Uterus (tissue), 3 donors: ENCODE measurements at regions not wholly inside any gene's neighbourhood (a gene's known extent, or its start where the extent isn't known, plus 50 kb on each side); places are given as distances from the start of the nearest gene placed in this dataset.

Experiments
- DNase-seq, 2 donors: peaks; one replicate each; pipeline ENCODE4 v3.0.0-alpha.2; 2019 to 2020
- H3K27ac ChIP-seq, 2 donors: fragments of 200-600 bp; sonication (generic); 1 replicate in 1 of 2; 2 replicates in 1 of 2; pipeline ENCODE4 v1.5.1; 2016 to 2018
- H3K27me3 ChIP-seq, 2 donors: fragments of 200-600 bp; sonication (generic); one replicate each; pipeline ENCODE4 v1.5.1; 2018 to 2019; ENCODE audit warnings: control low read depth in 1 of 2
- H3K36me3 ChIP-seq, 2 donors: fragments of 200-600 bp; sonication (generic); one replicate each; pipeline ENCODE4 v1.5.1; 2019; ENCODE audit warnings: control low read depth in 1 of 2
- H3K4me1 ChIP-seq, 2 donors: fragments of 200-600 bp; sonication (generic); one replicate each; pipeline ENCODE4 v1.5.1; 2018 to 2019; ENCODE audit warnings: control low read depth in 1 of 2
- H3K4me3 ChIP-seq, 2 donors: fragments of 200-600 bp; sonication (generic); 1 replicate in 1 of 2; 2 replicates in 1 of 2; pipeline ENCODE4 v1.5.1; 2018 to 2019; ENCODE audit warnings: mild to moderate bottlenecking in 1 of 2
- H3K9me3 ChIP-seq, 2 donors: fragments of 200-600 bp; sonication (generic); one replicate each; pipeline ENCODE4 v1.5.1; 2019; ENCODE audit warnings: control low read depth in 1 of 2
- CTCF ChIP-seq, 4 experiments: fragments of 200-600 bp in 2 of 4; fragments of 450-650 bp in 2 of 4; sonication (generic) in 2 of 4; IDR thresholded peaks; one replicate each; pipeline ENCODE4 v1.5.1; 2016 to 2019; ENCODE audit warnings: antibody characterized with exemption in 4 of 4, mild to moderate bottlenecking in 2 of 4, moderate library complexity in 1 of 4
- POLR2A ChIP-seq, 2 donors: fragments of 450-650 bp; IDR thresholded peaks; one replicate each; pipeline ENCODE4 v1.6.1; 2016; ENCODE audit warnings: antibody characterized with exemption in 2 of 2, mild to moderate bottlenecking in 1 of 2, moderate library complexity in 1 of 2
- intact Hi-C: fragments of 100-400 bp; cut with DNase I; formaldehyde crosslinking; loops from one replicate; pipeline ENCODE4 v1.15.1; 2023; ENCODE audit warnings: low total_unique reads
- donor health status: DM: yes; HTN: yes; CAD: no.

- TF ChIP-seq CTCF (IDR thresholded peaks at IDR 0.05) (no peak), POLR2A (IDR thresholded peaks at IDR 0.05) (no peak)
- H3K36me3 ChIP-seq, result no peaks in the 10 kb centered on the region
- intact Hi-C loops, result no loop called here
- no peak overlapping the region for H3K27ac ChIP-seq
- no peaks in the 10 kb centered on the region for H3K4me1 ChIP-seq
- H3K27me3 ChIP-seq, result no peaks in the 10 kb centered on the region
- DNase-seq, result no peak
- no peaks in the 10 kb centered on the region for H3K9me3 ChIP-seq
- no peak overlapping the region for H3K4me3 ChIP-seq
Measured at GRCh38 chr14:97832776-97833175, 1035.6 kb downstream of the VRK1 start.

- H3K4me3 ChIP-seq, result no peak overlapping the region
- H3K27me3 ChIP-seq, result no peaks in the 10 kb centered on the region
- no peaks in the 10 kb centered on the region for H3K9me3 ChIP-seq
- intact Hi-C loops, result no loop called here
- DNase-seq, result no peak
- no peak overlapping the region for H3K27ac ChIP-seq
- H3K36me3 ChIP-seq, result no peaks in the 10 kb centered on the region
- no peaks in the 10 kb centered on the region for H3K4me1 ChIP-seq
- TF ChIP-seq CTCF (IDR thresholded peaks at IDR 0.05) (no peak), POLR2A (IDR thresholded peaks at IDR 0.05) (no peak)
Measured at GRCh38 chr14:97838986-97839385, 1041.8 kb downstream of the VRK1 start.

GRCh38 chr14:97840159-97840558 is 1043.0 kb downstream of the VRK1 start:
- intact Hi-C loops, result no loop called here
- H3K27me3 ChIP-seq, result no peaks in the 10 kb centered on the region
- H3K9me3 ChIP-seq, result no peaks in the 10 kb centered on the region
- no peaks in the 10 kb centered on the region for H3K4me1 ChIP-seq
- no peak for DNase-seq
- no peaks in the 10 kb centered on the region for H3K36me3 ChIP-seq
- H3K27ac ChIP-seq, result no peak overlapping the region
- H3K4me3 ChIP-seq, result no peak overlapping the region
- TF ChIP-seq POLR2A (IDR thresholded peaks at IDR 0.05) (no peak), CTCF (IDR thresholded peaks at IDR 0.05) (no peak)

- Histone ChIP-seq H3K27ac (no peak overlapping the region), H3K36me3 (no peaks in the 10 kb centered on the region), H3K9me3 (no peaks in the 10 kb centered on the region), H3K4me1 (no peaks in the 10 kb centered on the region), H3K4me3 (no peak overlapping the region), H3K27me3 (no peaks in the 10 kb centered on the region)
- TF ChIP-seq POLR2A (IDR thresholded peaks at IDR 0.05), result no peak
- no peak for TF ChIP-seq CTCF (IDR thresholded peaks at IDR 0.05)
- no peak for DNase-seq
- intact Hi-C loops, result no loop called here
Measured at GRCh38 chr14:97841762-97842161, 1044.6 kb downstream of the VRK1 start.

GRCh38 chr14:97843066-97843465 is 1045.9 kb downstream of the VRK1 start:
- Histone ChIP-seq H3K27me3 (no peaks in the 10 kb centered on the region), H3K27ac (no peak overlapping the region), H3K9me3 (no peaks in the 10 kb centered on the region), H3K4me1 (no peaks in the 10 kb centered on the region), H3K36me3 (no peaks in the 10 kb centered on the region), H3K4me3 (no peak overlapping the region)
- TF ChIP-seq POLR2A (IDR thresholded peaks at IDR 0.05), result no peak
- no peak for TF ChIP-seq CTCF (IDR thresholded peaks at IDR 0.05)
- intact Hi-C loops, result no loop called here
- no peak for DNase-seq
